ENCODE measurements at regions not wholly inside any gene's neighbourhood (a gene's known extent, or its start where the extent isn't known, plus 50 kb on each side); places are given as distances from the start of the nearest gene placed in this dataset.

DNA sequence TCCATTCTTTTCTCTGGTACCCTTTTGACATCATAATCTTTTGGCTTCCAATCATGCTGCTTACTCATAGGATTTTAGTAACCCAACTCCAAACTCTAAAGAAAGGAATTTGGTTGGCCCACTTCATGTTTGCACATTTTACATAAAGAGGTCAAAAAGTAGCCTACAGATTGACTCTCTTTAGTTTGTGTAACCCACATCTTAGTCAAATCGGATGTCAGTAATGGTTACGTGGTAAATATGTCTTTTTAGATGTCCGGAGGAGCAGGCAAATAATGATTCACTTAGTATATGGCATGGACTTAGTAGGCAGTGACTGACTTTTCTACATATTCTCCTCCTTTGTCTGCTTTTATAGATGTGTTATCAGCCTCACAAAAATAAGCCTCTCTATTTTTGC is 711.6 kb upstream of the FOXG1 start:
- H3K27ac Mint-ChIP-seq (ENCODE audit: unreplicated experiment) = no peak overlapping the region
- no peak for DNase-seq (ENCODE audit: extremely low spot score, unreplicated experiment)
- no peaks in the 10 kb centered on the region for H3K36me3 Mint-ChIP-seq (ENCODE audit: unreplicated experiment)
- H3K27me3 Mint-ChIP-seq (ENCODE audit: unreplicated experiment) = no peaks in the 10 kb centered on the region
- H3K4me1 Mint-ChIP-seq (ENCODE audit: unreplicated experiment) = no peaks in the 10 kb centered on the region
- no peak for TF ChIP-seq CTCF (IDR thresholded peaks at IDR 0.05)
- H3K4me3 Mint-ChIP-seq (ENCODE audit: unreplicated experiment) = no peak overlapping the region
- H3K9me3 Mint-ChIP-seq (ENCODE audit: unreplicated experiment) = peaks cover 9% of the 10 kb centered on the region

- H3K4me1 Mint-ChIP-seq (ENCODE audit: unreplicated experiment) = no peaks in the 10 kb centered on the region
- no peak for DNase-seq (ENCODE audit: extremely low spot score, unreplicated experiment)
- H3K27me3 Mint-ChIP-seq (ENCODE audit: unreplicated experiment) = no peaks in the 10 kb centered on the region
- H3K4me3 Mint-ChIP-seq (ENCODE audit: unreplicated experiment) = no peak overlapping the region
- H3K9me3 Mint-ChIP-seq (ENCODE audit: unreplicated experiment) = peaks cover 9% of the 10 kb centered on the region
- no peak for TF ChIP-seq CTCF (IDR thresholded peaks at IDR 0.05)
- H3K27ac Mint-ChIP-seq (ENCODE audit: unreplicated experiment) = no peak overlapping the region
- no peaks in the 10 kb centered on the region for H3K36me3 Mint-ChIP-seq (ENCODE audit: unreplicated experiment)
Observed at GRCh38 chr14:28057359-28058296, 709.0 kb upstream of the FOXG1 start.

DNA sequence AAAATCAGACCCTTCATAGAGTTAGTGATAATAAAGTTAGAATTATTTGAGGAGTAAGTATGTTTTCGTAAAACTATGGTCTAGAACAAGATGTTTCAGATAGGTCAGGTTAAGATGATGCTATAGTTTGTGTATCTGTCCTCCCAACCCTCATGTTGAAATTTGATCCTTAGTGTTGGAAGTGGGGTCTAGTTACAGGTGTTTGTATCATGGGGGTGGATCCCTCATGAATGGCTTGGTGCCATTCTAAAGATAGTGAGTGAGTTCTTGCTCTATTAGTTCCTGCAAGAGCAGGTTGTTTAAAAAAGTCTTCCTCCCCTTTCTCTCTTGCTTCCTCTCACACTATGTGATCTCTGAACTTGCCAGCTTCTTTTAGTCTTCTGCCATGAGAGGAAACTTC is 707.3 kb upstream of the FOXG1 start:
- H3K4me3 Mint-ChIP-seq (ENCODE audit: unreplicated experiment) = no peak overlapping the region
- no peaks in the 10 kb centered on the region for H3K4me1 Mint-ChIP-seq (ENCODE audit: unreplicated experiment)
- no peaks in the 10 kb centered on the region for H3K36me3 Mint-ChIP-seq (ENCODE audit: unreplicated experiment)
- no peaks in the 10 kb centered on the region for H3K27me3 Mint-ChIP-seq (ENCODE audit: unreplicated experiment)
- no peak overlapping the region for H3K27ac Mint-ChIP-seq (ENCODE audit: unreplicated experiment)
- no peak for TF ChIP-seq CTCF (IDR thresholded peaks at IDR 0.05)
- H3K9me3 Mint-ChIP-seq (ENCODE audit: unreplicated experiment) = peaks cover 14% of the 10 kb centered on the region
- no peak for DNase-seq (ENCODE audit: extremely low spot score, unreplicated experiment)

GRCh38 chr14:28061006-28061405 is 705.6 kb upstream of the FOXG1 start:
- H3K4me1 Mint-ChIP-seq (ENCODE audit: unreplicated experiment) = no peaks in the 10 kb centered on the region
- DNase-seq (ENCODE audit: extremely low spot score, unreplicated experiment) = no peak
- H3K4me3 Mint-ChIP-seq (ENCODE audit: unreplicated experiment) = no peak overlapping the region
- H3K27me3 Mint-ChIP-seq (ENCODE audit: unreplicated experiment) = no peaks in the 10 kb centered on the region
- H3K36me3 Mint-ChIP-seq (ENCODE audit: unreplicated experiment) = no peaks in the 10 kb centered on the region
- no peak overlapping the region for H3K27ac Mint-ChIP-seq (ENCODE audit: unreplicated experiment)
- no peak for TF ChIP-seq CTCF (IDR thresholded peaks at IDR 0.05)
- H3K9me3 Mint-ChIP-seq (ENCODE audit: unreplicated experiment) = peaks cover 14% of the 10 kb centered on the region

DNA sequence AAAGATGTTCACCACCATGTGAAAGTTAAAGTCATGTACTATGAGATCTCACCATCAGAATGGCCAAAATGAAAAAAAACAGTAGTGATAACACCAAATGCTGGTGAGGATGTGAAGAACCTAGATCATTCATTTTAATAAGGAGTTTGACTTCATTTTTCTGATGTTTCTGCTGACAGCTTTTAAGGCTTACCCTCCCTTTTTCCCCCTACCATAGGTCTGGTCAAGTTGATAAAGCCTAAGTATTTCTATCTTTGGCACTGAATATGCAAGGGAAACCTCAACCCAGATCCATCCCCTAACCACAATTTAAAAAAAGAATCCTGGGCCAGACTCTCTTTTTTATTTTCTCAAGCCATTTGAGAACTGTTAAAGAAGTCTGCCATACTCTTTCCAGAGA is 689.6 kb upstream of the FOXG1 start:
- H3K27me3 Mint-ChIP-seq (ENCODE audit: unreplicated experiment) = no peaks in the 10 kb centered on the region
- no peak for TF ChIP-seq CTCF (IDR thresholded peaks at IDR 0.05)
- no peak for DNase-seq (ENCODE audit: extremely low spot score, unreplicated experiment)
- H3K4me1 Mint-ChIP-seq (ENCODE audit: unreplicated experiment) = no peaks in the 10 kb centered on the region
- H3K36me3 Mint-ChIP-seq (ENCODE audit: unreplicated experiment) = no peaks in the 10 kb centered on the region
- peaks cover 10% of the 10 kb centered on the region for H3K9me3 Mint-ChIP-seq (ENCODE audit: unreplicated experiment)
- H3K27ac Mint-ChIP-seq (ENCODE audit: unreplicated experiment) = no peak overlapping the region
- H3K4me3 Mint-ChIP-seq (ENCODE audit: unreplicated experiment) = no peak overlapping the region

Measured in osteocyte (in vitro differentiated cells).